Keratinocyte (primary cell): ENCODE measurements at regions not wholly inside any gene's neighbourhood (a gene's known extent, or its start where the extent isn't known, plus 50 kb on each side); places are given as distances from the start of the nearest gene placed in this dataset.

Source experiments
- CTCF ChIP-seq, 3 experiments: IDR thresholded peaks in 1 of 3; conservative IDR thresholded peaks in 1 of 3; optimal IDR thresholded peaks in 1 of 3; 2 replicates in 2 of 3; 3 replicates in 1 of 3; pipeline versions ENCODE3 to v1.5.1; 2011; ENCODE audit warnings: low read length in 3 of 3, mild to moderate bottlenecking in 3 of 3, moderate library complexity in 2 of 3, control low read depth in 1 of 3, inconsistent platforms in 1 of 3; ENCODE audit not compliant: insufficient read depth in 2 of 3; ENCODE audit errors: extremely low read depth in 1 of 3
- EZH2 ChIP-seq: IDR thresholded peaks from one replicate; pipeline ENCODE4 v1.6.1; 2012; ENCODE audit warnings: inconsistent platforms, mild to moderate bottlenecking, low read length, moderate library complexity

DNA sequence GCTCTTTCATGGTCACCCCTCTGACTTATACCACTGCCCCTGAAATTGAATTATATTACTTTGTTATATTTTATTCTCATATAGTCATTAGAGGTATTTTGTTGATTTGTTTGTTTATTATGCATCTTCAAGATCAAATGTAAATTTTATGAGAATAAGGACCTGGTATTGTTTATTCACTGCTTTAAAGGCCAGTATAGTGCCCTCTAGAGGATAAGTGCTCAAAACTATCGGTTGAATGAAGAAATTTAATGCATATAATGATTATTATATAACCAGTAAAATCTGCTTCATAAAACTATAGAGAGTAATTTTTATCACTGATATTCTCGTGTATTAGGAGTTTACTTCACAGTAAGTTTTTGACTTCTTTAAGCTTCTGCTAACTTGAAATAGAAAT is 1401.9 kb downstream of the SLITRK1 start:
- TF ChIP-seq CTCF (optimal IDR thresholded peaks at IDR 0.05 in 1 of 3, IDR thresholded peaks at IDR 0.05 in 1 of 3, conservative IDR thresholded peaks at IDR 0.05 in 1 of 3; ENCODE audit: extremely low read depth in 1 of 3, insufficient read depth in 2 of 3, low read length in 3 of 3) = no peak
- TF ChIP-seq EZH2 = no peak
